GM12878 (cell line): ENCODE measurements at regions not wholly inside any gene's neighbourhood (a gene's known extent, or its start where the extent isn't known, plus 50 kb on each side); places are given as distances from the start of the nearest gene placed in this dataset.

ENCODE experiments used
- ATAC-seq: fragments of 200-7000 bp; cut with Tn5 transposase; 3 replicates; pipeline ENCODE4 v1.9.1; 2020; ENCODE audit warnings: mild to moderate bottlenecking, moderate library complexity
- BruUV-seq: library from RNA; stranded (reverse); fragments of 400-500 nt; replicated peaks from 2 replicates; lab custom pipeline; 2021; lab: Mats Ljungman, UMichigan
- CTCF ChIA-PET: fragments of 300-600 bp; sonication (Branson Sonifier 250); formaldehyde crosslinking; extraction: SDS; loops from one replicate; lab custom pipeline; 2021; ENCODE audit warnings: inconsistent platforms; lab: Yijun Ruan, JAX
- POLR2A ChIA-PET: fragments of 350-600 bp; formaldehyde crosslinking; extraction: SDS; loops from one replicate; lab custom pipeline; 2021; ENCODE audit warnings: inconsistent platforms; lab: Charles Lee
- RAD21 ChIA-PET: fragments of 300-600 bp; sonication (Branson Sonifier 250); formaldehyde crosslinking; loops from one replicate; lab custom pipeline; 2023; ENCODE audit warnings: antibody characterized with exemption; ENCODE audit not compliant: unreplicated experiment; lab: Charles Lee
- SMC1A ChIA-PET: fragments of 300-600 bp; sonication (Branson Sonifier 250); formaldehyde crosslinking; loops from one replicate; lab custom pipeline; 2023; ENCODE audit not compliant: unreplicated experiment, uncharacterized antibody; lab: Charles Lee
- DNase-seq: peaks from one replicate; pipeline ENCODE4 v3.0.0-alpha.2; 2011; ENCODE audit warnings: low read depth, low spot score
- FAIRE-seq: peaks from 3 replicates; lab custom pipeline; 2011; peaks lifted over from hg19 to GRCh38; lab: Jason Lieb, UNC
- H2AFZ ChIP-seq: 2 replicates; pipeline ENCODE4 v1.6.0; 2011; ENCODE audit warnings: low read depth, low read length, control low read depth; ENCODE audit not compliant: control insufficient read depth
- H3K27ac ChIP-seq: 2 replicates; pipeline ENCODE4 v1.5.1; 2011; ENCODE audit warnings: control low read depth; ENCODE audit not compliant: control insufficient read depth, insufficient read depth
- H3K27me3 ChIP-seq, 2 experiments: replicated peaks in 1 of 2; 2 replicates each; pipeline versions ENCODE4 v1.6.0 to v1.6.1; 2011; ENCODE audit warnings: low read length in 1 of 2; ENCODE audit not compliant: control insufficient read depth in 2 of 2, insufficient read depth in 2 of 2
- H3K36me3 ChIP-seq, 2 experiments: 2 replicates each; pipeline ENCODE4 v1.5.1; 2011; ENCODE audit warnings: low read length in 1 of 2; ENCODE audit not compliant: control insufficient read depth in 2 of 2, insufficient read depth in 2 of 2
- H3K4me1 ChIP-seq: 2 replicates; pipeline ENCODE4 v1.6.1; 2011; ENCODE audit warnings: mild to moderate bottlenecking, low read length, moderate library complexity, mixed read lengths; ENCODE audit not compliant: control insufficient read depth, insufficient read depth
- H3K4me2 ChIP-seq: 2 replicates; pipeline ENCODE4 v1.6.0; 2011; ENCODE audit warnings: control low read depth; ENCODE audit not compliant: control insufficient read depth, insufficient read depth
- H3K4me3 ChIP-seq: fragments of 200-600 bp; sonication (generic); 2 replicates; pipeline ENCODE4 v1.5.1; 2016
- H3K79me2 ChIP-seq: 2 replicates; pipeline ENCODE4 v1.6.0; 2011; ENCODE audit warnings: low read length; ENCODE audit not compliant: control insufficient read depth, insufficient read depth
- H3K9ac ChIP-seq: 2 replicates; pipeline ENCODE4 v1.8.0; 2011; ENCODE audit warnings: low read length, control low read depth, mixed read lengths; ENCODE audit not compliant: control insufficient read depth, insufficient read depth
- H3K9me3 ChIP-seq: replicated peaks from 3 replicates; pipeline ENCODE4 v1.5.1; 2011; ENCODE audit warnings: mild to moderate bottlenecking, low read length; ENCODE audit not compliant: control insufficient read depth, insufficient read depth
- H4K20me1 ChIP-seq: 2 replicates; pipeline ENCODE4 v1.6.0; 2011; ENCODE audit not compliant: control insufficient read depth, insufficient read depth
- ATF2 ChIP-seq: IDR thresholded peaks from 2 replicates; pipeline ENCODE4 v1.6.1; 2012; ENCODE audit warnings: low read length, inconsistent platforms
- CREB1 ChIP-seq: IDR thresholded peaks from 2 replicates; pipeline ENCODE4 v1.6.1; 2012; ENCODE audit warnings: low read depth, mild to moderate bottlenecking, inconsistent platforms
- IKZF2 ChIP-seq, 2 experiments: fragments of 450-650 bp; IDR thresholded peaks; 2 replicates each; pipeline ENCODE4 v1.6.1; 2017; ENCODE audit warnings: mild to moderate bottlenecking in 2 of 2, moderate library complexity in 2 of 2
- MAX ChIP-seq: IDR thresholded peaks from 2 replicates; pipeline ENCODE4 v1.6.1; 2012; ENCODE audit warnings: low read depth, low read length, improper control_type of control experiment
- NFYA ChIP-seq: IDR thresholded peaks from 2 replicates; pipeline ENCODE4 v1.6.1; 2011; ENCODE audit warnings: low read depth, mild to moderate bottlenecking, low read length, improper control_type of control experiment, borderline replicate concordance
- NR2C2 ChIP-seq: IDR thresholded peaks from 2 replicates; pipeline ENCODE4 v1.6.1; 2011; ENCODE audit warnings: borderline replicate concordance, low read depth; ENCODE audit not compliant: control insufficient read depth, insufficient read length
- PML ChIP-seq: IDR thresholded peaks from 2 replicates; pipeline ENCODE4 v1.6.1; 2012; ENCODE audit warnings: low read length, inconsistent platforms
- POLR2AphosphoS2 ChIP-seq: IDR thresholded peaks from 2 replicates; pipeline ENCODE4 v1.6.1; 2011; ENCODE audit warnings: low read depth, mild to moderate bottlenecking, low read length, improper control_type of control experiment, moderate library complexity
- RBBP5 ChIP-seq: fragments of 200-600 bp; sonication (generic); conservative IDR thresholded peaks from 2 replicates; pipeline ENCODE4 v1.6.1; 2016
- SIN3A ChIP-seq: IDR thresholded peaks from 2 replicates; pipeline ENCODE4 v1.6.1; 2012; ENCODE audit warnings: low read depth, low read length, improper control_type of control experiment
- SMAD5 ChIP-seq: IDR thresholded peaks from 2 replicates; pipeline ENCODE4 v1.6.1; 2016; ENCODE audit warnings: antibody characterized with exemption, low read depth
- SREBF2 ChIP-seq: IDR thresholded peaks from 2 replicates; pipeline ENCODE4 v1.6.1; 2012; ENCODE audit warnings: mild to moderate bottlenecking, low read length
- TBL1XR1 ChIP-seq: IDR thresholded peaks from 2 replicates; pipeline ENCODE4 v1.6.1; 2012; ENCODE audit warnings: low read depth, low read length, improper control_type of control experiment
- ZSCAN29 ChIP-seq: fragments of 450-650 bp; IDR thresholded peaks from 2 replicates; pipeline ENCODE4 v1.6.1; 2017; ENCODE audit warnings: mild to moderate bottlenecking, moderate library complexity
- WGBS: methylation state at CpG from one replicate; pipeline ENCODE4 v1.1.6; 2016; ENCODE audit warnings: low lambda C conversion rate; ENCODE audit not compliant: insufficient replicate concordance, insufficient coverage; ENCODE audit errors: missing lambda C conversion rate; 5-methylcytosine and 5-hydroxymethylcytosine counted together
- in situ Hi-C: fragments of 300-500 bp; cut with MboI; formaldehyde crosslinking; loops from 9 replicates; pipeline ENCODE4 v1.14.3; 2018; ENCODE audit warnings: mixed read lengths
- intact Hi-C: fragments of 100-400 bp; cut with micrococcal nuclease; formaldehyde crosslinking; loops from one replicate; pipeline ENCODE4 v1.14.2; 2022; ENCODE audit not compliant: unreplicated experiment

GRCh38 chr6:105851606-105852005, 234.5 kb upstream of the PRDM1 start:
- ATAC-seq (no peak), DNase-seq (no peak), FAIRE-seq (no peak)
- Histone ChIP-seq H3K27ac (no peak overlapping the region), H3K4me3 (no peak overlapping the region), H3K9me3 (no peaks in the 10 kb centered on the region), H4K20me1 (no peaks in the 10 kb centered on the region), H2AFZ (no peak overlapping the region), H3K36me3 (no peaks in the 10 kb centered on the region), H3K9ac (no peak overlapping the region), H3K4me1 (no peaks in the 10 kb centered on the region), H3K27me3 (no peaks in the 10 kb centered on the region; a peak in 1 of 4 replicates), H3K4me2 (no peak overlapping the region), H3K79me2 (no peaks in the 10 kb centered on the region)
- RAD21 ChIA-PET, result no interaction called here
- TF ChIP-seq SREBF2, result no peak
- no peak for TF ChIP-seq NR2C2
- no peak for TF ChIP-seq POLR2AphosphoS2
- TF ChIP-seq SIN3A, result no peak
- no peak for TF ChIP-seq TBL1XR1
- no peak for TF ChIP-seq CREB1
- no peak for TF ChIP-seq RBBP5
- TF ChIP-seq NFYA, result no peak
- no peak for TF ChIP-seq PML
- no peak for TF ChIP-seq IKZF2 (IDR thresholded peaks at IDR 0.05)
- no peak for TF ChIP-seq ZSCAN29
- no peak for TF ChIP-seq ATF2
- no peak for TF ChIP-seq MAX
- no peak for TF ChIP-seq SMAD5
- CTCF ChIA-PET, result no interaction called here
- intact Hi-C loops, result no loop called here
- WGBS, result 22% methylated on average over 4 of the region's 4 CpGs
- in situ Hi-C loops, result no loop called here
- POLR2A ChIA-PET, result no interaction called here
- BruUV-seq, result no TSS peak
- SMC1A ChIA-PET, result no interaction called here
